A673 (cell line): ENCODE measurements at regions not wholly inside any gene's neighbourhood (a gene's known extent, or its start where the extent isn't known, plus 50 kb on each side); places are given as distances from the start of the nearest gene placed in this dataset.

Source experiments
- CTCF ChIP-seq: fragments of 300-800, 200-600 bp; sonication (generic); conservative IDR thresholded peaks from 2 replicates; pipeline ENCODE4 v1.5.1; 2017; ENCODE audit warnings: low read depth, mild to moderate bottlenecking, antibody characterized with exemption, low read length, moderate library complexity, mixed read lengths
- EZH2 ChIP-seq: fragments of 200-600 bp; sonication (generic); IDR thresholded peaks from 2 replicates; pipeline ENCODE4 v1.6.1; 2017; ENCODE audit warnings: borderline replicate concordance, low read depth, mild to moderate bottlenecking, mixed read lengths, antibody characterized with exemption, low read length; ENCODE audit not compliant: poor library complexity, severe bottlenecking

GRCh38 chr2:67213270-67213670, 183.9 kb upstream of the ETAA1 start:
- TF ChIP-seq CTCF (no peak), EZH2 (no peak)
